Liver (tissue), 8 donors: ENCODE measurements at regions not wholly inside any gene's neighbourhood (a gene's known extent, or its start where the extent isn't known, plus 50 kb on each side); places are given as distances from the start of the nearest gene placed in this dataset.

ENCODE experiments used
- DNase-seq: peaks from one replicate; pipeline ENCODE4 v3.0.0-alpha.2; 2017; ENCODE audit warnings: low spot score
- H3K27ac ChIP-seq, 2 donors: one replicate each; pipeline ENCODE4 v1.7.0; 2013; ENCODE audit warnings: inconsistent platforms in 2 of 2, low read length in 2 of 2, control low read depth in 1 of 2, low read depth in 1 of 2, mild to moderate bottlenecking in 1 of 2
- H3K27me3 ChIP-seq, 4 donors: one replicate each; pipeline versions ENCODE4 v1.6.1 to v1.7.0; 2013; ENCODE audit warnings: low read length in 3 of 4, inconsistent platforms in 1 of 4, mild to moderate bottlenecking in 1 of 4, moderate library complexity in 1 of 4; ENCODE audit not compliant: control insufficient read depth in 4 of 4, insufficient read depth in 4 of 4
- H3K36me3 ChIP-seq, 4 donors: one replicate each; pipeline versions ENCODE4 v1.6.1 to v1.7.0; 2013; ENCODE audit warnings: low read length in 3 of 4, mild to moderate bottlenecking in 3 of 4, low read depth in 1 of 4, moderate library complexity in 1 of 4; ENCODE audit not compliant: control insufficient read depth in 4 of 4, insufficient read depth in 3 of 4
- H3K4me1 ChIP-seq, 4 donors: one replicate each; pipeline versions ENCODE4 v1.6.1 to v1.7.0; 2013; ENCODE audit warnings: low read length in 3 of 4, mild to moderate bottlenecking in 3 of 4, moderate library complexity in 1 of 4; ENCODE audit not compliant: control insufficient read depth in 4 of 4, insufficient read depth in 4 of 4
- H3K4me3 ChIP-seq, 3 donors: one replicate each; pipeline versions ENCODE4 v1.6.1 to v1.7.0; 2013; ENCODE audit warnings: low read length in 3 of 3, control low read depth in 1 of 3, low read depth in 1 of 3, mild to moderate bottlenecking in 1 of 3
- H3K9ac ChIP-seq, 2 donors: one replicate each; pipeline ENCODE4 v1.7.0; 2013; ENCODE audit warnings: low read length in 2 of 2, mild to moderate bottlenecking in 2 of 2, moderate library complexity in 2 of 2, control low read depth in 1 of 2, low read depth in 1 of 2
- H3K9me3 ChIP-seq, 4 donors: one replicate each; pipeline versions ENCODE4 v1.6.1 to v1.7.0; 2013; ENCODE audit warnings: low read length in 3 of 4; ENCODE audit not compliant: control insufficient read depth in 4 of 4
- ATF3 ChIP-seq: IDR thresholded peaks from 2 replicates; pipeline ENCODE4 v1.6.1; 2016; ENCODE audit warnings: antibody characterized with exemption
- CTCF ChIP-seq: fragments of 150-350 bp; IDR thresholded peaks from 2 replicates; pipeline ENCODE4 v1.5.1; 2017; ENCODE audit warnings: improper control_type of control experiment, low read depth, low read length; ENCODE audit not compliant: missing input control
- EGR1 ChIP-seq, 2 donors: IDR thresholded peaks; 2 replicates each; pipeline ENCODE4 v1.6.1; 2016 to 2018; ENCODE audit warnings: antibody characterized with exemption in 2 of 2, low read depth in 2 of 2
- FOXA1 ChIP-seq: IDR thresholded peaks from 2 replicates; pipeline ENCODE4 v1.6.1; 2016; ENCODE audit warnings: antibody characterized with exemption
- FOXA2 ChIP-seq: IDR thresholded peaks from 2 replicates; pipeline ENCODE4 v1.6.1; 2016; ENCODE audit warnings: antibody characterized with exemption
- GABPA ChIP-seq, 2 donors: IDR thresholded peaks in 1 of 2; conservative IDR thresholded peaks in 1 of 2; 2 replicates each; pipeline ENCODE4 v1.6.1; 2016; ENCODE audit warnings: antibody characterized with exemption in 2 of 2, mild to moderate bottlenecking in 1 of 2, moderate library complexity in 1 of 2
- HNF4A ChIP-seq, 2 donors: conservative IDR thresholded peaks; 2 replicates each; pipeline ENCODE4 v1.6.1; 2016; ENCODE audit warnings: antibody characterized with exemption in 2 of 2, mild to moderate bottlenecking in 2 of 2
- HNF4G ChIP-seq: IDR thresholded peaks from 2 replicates; pipeline ENCODE4 v1.6.1; 2016; ENCODE audit warnings: antibody characterized with exemption
- JUND ChIP-seq, 2 donors: IDR thresholded peaks; 2 replicates each; pipeline ENCODE4 v1.6.1; 2016; ENCODE audit warnings: antibody characterized with exemption in 2 of 2
- MAX ChIP-seq: IDR thresholded peaks from 2 replicates; pipeline ENCODE4 v1.6.1; 2016; ENCODE audit warnings: antibody characterized with exemption
- NR2F2 ChIP-seq: IDR thresholded peaks from 2 replicates; pipeline ENCODE4 v1.6.1; 2016; ENCODE audit warnings: antibody characterized with exemption
- RAD21 ChIP-seq, 2 donors: IDR thresholded peaks; 2 replicates each; pipeline ENCODE4 v1.6.1; 2016; ENCODE audit warnings: antibody characterized with exemption in 2 of 2, mild to moderate bottlenecking in 2 of 2
- REST ChIP-seq: IDR thresholded peaks from 2 replicates; pipeline ENCODE4 v1.6.1; 2016; ENCODE audit warnings: antibody characterized with exemption, mild to moderate bottlenecking
- RXRA ChIP-seq, 2 donors: IDR thresholded peaks; 2 replicates each; pipeline ENCODE4 v1.6.1; 2017 to 2018; ENCODE audit warnings: antibody characterized with exemption in 2 of 2, mild to moderate bottlenecking in 1 of 2
- SP1 ChIP-seq: IDR thresholded peaks from 2 replicates; pipeline ENCODE4 v1.6.1; 2018; ENCODE audit warnings: antibody characterized with exemption, mild to moderate bottlenecking
- TAF1 ChIP-seq: conservative IDR thresholded peaks from 2 replicates; pipeline ENCODE4 v1.6.1; 2016; ENCODE audit warnings: antibody characterized with exemption, mild to moderate bottlenecking
- YY1 ChIP-seq: IDR thresholded peaks from 2 replicates; pipeline ENCODE4 v1.6.1; 2016; ENCODE audit warnings: antibody characterized with exemption, mild to moderate bottlenecking
- ZBTB33 ChIP-seq: IDR thresholded peaks from 2 replicates; pipeline ENCODE4 v1.6.1; 2016; ENCODE audit warnings: antibody characterized with exemption
- WGBS: extraction: QIAGEN DNeasy Blood & Tissue Kit; methylation state at CpG from one replicate; pipeline ENCODE4 v1.1.7; 2013; 5-methylcytosine and 5-hydroxymethylcytosine counted together
- donor health status: healthy.
- donor health status: healthy.
- donor health status: healthy.
- donor health status: healthy.
- donor health status: healthy.

- H3K9ac ChIP-seq: no peak overlapping the region
- WGBS: 51% methylated on average over 3 of the region's 3 CpGs
- H3K4me1 ChIP-seq: no peaks in the 10 kb centered on the region
- H3K27me3 ChIP-seq: no peaks in the 10 kb centered on the region
- TF ChIP-seq GABPA (IDR thresholded peaks at IDR 0.05 in 1 of 2, conservative IDR thresholded peaks at IDR 0.05 in 1 of 2): no peak
- no peak for TF ChIP-seq HNF4G
- no peak for TF ChIP-seq SP1
- TF ChIP-seq RXRA (IDR thresholded peaks at IDR 0.05): no peak
- no peak for TF ChIP-seq REST
- TF ChIP-seq TAF1: no peak
- no peak for TF ChIP-seq ATF3
- TF ChIP-seq YY1: no peak
- TF ChIP-seq HNF4A (conservative IDR thresholded peaks at IDR 0.05): no peak
- TF ChIP-seq EGR1 (IDR thresholded peaks at IDR 0.05; ENCODE audit: low read depth in 2 of 2): no peak
- no peak overlapping the region for H3K4me3 ChIP-seq
- no peaks in the 10 kb centered on the region for H3K36me3 ChIP-seq
- H3K27ac ChIP-seq: no peak overlapping the region
- DNase-seq: no peak
- H3K9me3 ChIP-seq: no peaks in the 10 kb centered on the region
These were observed 128.6 kb upstream of the PTPRZ1 start for GRCh38 chr7:121744319-121744718.

- DNase-seq: no peak
- Histone ChIP-seq H3K4me1 (no peaks in the 10 kb centered on the region), H3K9ac (no peak overlapping the region), H3K9me3 (no peaks in the 10 kb centered on the region), H3K27me3 (no peaks in the 10 kb centered on the region), H3K27ac (no peak overlapping the region), H3K4me3 (no peak overlapping the region), H3K36me3 (no peaks in the 10 kb centered on the region)
- no peak for TF ChIP-seq GABPA (IDR thresholded peaks at IDR 0.05 in 1 of 2, conservative IDR thresholded peaks at IDR 0.05 in 1 of 2)
- no peak for TF ChIP-seq YY1
- no peak for TF ChIP-seq FOXA2
- TF ChIP-seq RAD21 (IDR thresholded peaks at IDR 0.05): no peak
- TF ChIP-seq EGR1 (IDR thresholded peaks at IDR 0.05; ENCODE audit: low read depth in 2 of 2): no peak
- no peak for TF ChIP-seq TAF1
- TF ChIP-seq RXRA (IDR thresholded peaks at IDR 0.05): no peak
- no peak for TF ChIP-seq HNF4A (conservative IDR thresholded peaks at IDR 0.05)
- TF ChIP-seq NR2F2: no peak
- no peak for TF ChIP-seq ATF3
- no peak for TF ChIP-seq ZBTB33
- TF ChIP-seq SP1: no peak
- TF ChIP-seq REST: no peak
- TF ChIP-seq MAX: no peak
- no peak for TF ChIP-seq FOXA1
- TF ChIP-seq HNF4G: no peak
- TF ChIP-seq CTCF: no peak
- no peak for TF ChIP-seq JUND (IDR thresholded peaks at IDR 0.05)
These were observed 131.1 kb upstream of the PTPRZ1 start for GRCh38 chr7:121741896-121742295.
